ENCODE measurements at regions not wholly inside any gene's neighbourhood (a gene's known extent, or its start where the extent isn't known, plus 50 kb on each side); places are given as distances from the start of the nearest gene placed in this dataset.

GRCh38 chr20:11807054-11808048, 110.3 kb upstream of the BTBD3 start:
- DNase-seq (ENCODE audit: low read depth in 1 of 2, low spot score in 1 of 2) = peak in 1 of 2 donors; percentile 87
- no peaks in the 10 kb centered on the region for H3K9me3 ChIP-seq (ENCODE audit: low read depth)
- no peak overlapping the region for H3K27ac ChIP-seq
- TF ChIP-seq CTCF (IDR thresholded peaks at IDR 0.05; ENCODE audit: low read depth, low read length) = no peak
- no peak overlapping the region for H3K4me3 ChIP-seq
- no peaks in the 10 kb centered on the region for H3K36me3 ChIP-seq
- H3K27me3 ChIP-seq = no peaks in the 10 kb centered on the region
- H3K4me1 ChIP-seq (ENCODE audit: low read depth) = no peaks in the 10 kb centered on the region

GRCh38 chr20:11808841-11809240, 108.9 kb upstream of the BTBD3 start:
- H3K9me3 ChIP-seq (ENCODE audit: low read depth) = no peaks in the 10 kb centered on the region
- no peak overlapping the region for H3K4me3 ChIP-seq

GRCh38 chr20:11810311-11811083, 107.2 kb upstream of the BTBD3 start:
- H3K4me1 ChIP-seq (ENCODE audit: low read depth) = no peaks in the 10 kb centered on the region
- H3K9me3 ChIP-seq (ENCODE audit: low read depth) = no peaks in the 10 kb centered on the region
- H3K4me3 ChIP-seq = no peak overlapping the region
- peak in 1 of 2 donors; percentile 13 for DNase-seq (ENCODE audit: low read depth in 1 of 2, low spot score in 1 of 2)
- H3K36me3 ChIP-seq = no peaks in the 10 kb centered on the region
- H3K27ac ChIP-seq = no peak overlapping the region
- TF ChIP-seq CTCF (IDR thresholded peaks at IDR 0.05; ENCODE audit: low read depth, low read length) = no peak
- no peaks in the 10 kb centered on the region for H3K27me3 ChIP-seq

More at GRCh38 chr20:11808841-11809240, 108.9 kb upstream of the BTBD3 start:
- no peaks in the 10 kb centered on the region for H3K36me3 ChIP-seq
- no peak for TF ChIP-seq CTCF (IDR thresholded peaks at IDR 0.05; ENCODE audit: low read depth, low read length)
- H3K27me3 ChIP-seq = no peaks in the 10 kb centered on the region
- no peaks in the 10 kb centered on the region for H3K4me1 ChIP-seq (ENCODE audit: low read depth)
- no peak for DNase-seq (ENCODE audit: low read depth in 1 of 2, low spot score in 1 of 2)
- H3K27ac ChIP-seq = no peak overlapping the region

DNA sequence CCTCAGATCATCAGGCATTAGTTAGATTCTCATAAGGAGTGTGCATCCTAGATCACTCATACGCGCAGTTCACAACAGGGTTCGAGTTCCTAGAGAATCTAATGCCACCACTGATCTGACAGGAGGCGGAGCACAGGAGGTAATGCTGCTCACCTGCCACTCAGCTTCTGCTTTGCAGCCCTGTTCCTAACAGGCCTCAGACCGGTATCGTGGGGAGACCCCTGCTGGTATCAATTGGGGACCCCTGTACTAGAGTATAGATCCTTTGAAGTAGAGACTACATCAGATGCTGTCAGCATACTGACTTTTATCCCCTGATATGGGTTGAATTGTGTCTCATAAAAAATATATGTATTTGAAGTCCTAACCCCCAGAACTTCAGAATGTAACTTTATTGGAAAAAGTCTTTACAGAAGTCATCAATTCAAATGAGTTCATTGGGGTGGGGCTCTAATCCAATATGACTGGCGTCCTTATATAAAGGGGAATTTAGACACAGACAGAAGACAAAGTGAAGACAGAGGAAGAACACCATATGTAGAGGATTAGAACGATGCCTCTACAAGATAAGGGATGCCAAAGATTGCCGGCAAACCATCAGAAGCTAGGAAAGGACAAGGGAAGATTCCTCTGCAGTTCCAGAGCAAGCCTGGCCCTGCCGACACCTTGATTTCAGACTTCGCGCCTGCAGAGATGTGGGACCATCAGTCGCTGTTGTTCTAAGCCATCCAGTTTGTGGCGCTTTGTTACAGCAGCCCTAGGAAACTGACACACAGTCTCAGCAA, 104.4 kb upstream of the BTBD3 start:
- H3K27ac ChIP-seq = no peak overlapping the region
- no peak for TF ChIP-seq CTCF (IDR thresholded peaks at IDR 0.05; ENCODE audit: low read depth, low read length)
- H3K4me1 ChIP-seq (ENCODE audit: low read depth) = no peaks in the 10 kb centered on the region
- H3K36me3 ChIP-seq = no peaks in the 10 kb centered on the region
- no peak for DNase-seq (ENCODE audit: low read depth in 1 of 2, low spot score in 1 of 2)
- no peak overlapping the region for H3K4me3 ChIP-seq
- H3K27me3 ChIP-seq = no peaks in the 10 kb centered on the region
- no peaks in the 10 kb centered on the region for H3K9me3 ChIP-seq (ENCODE audit: low read depth)

GRCh38 chr20:11814267-11814666, 103.4 kb upstream of the BTBD3 start:
- TF ChIP-seq CTCF (IDR thresholded peaks at IDR 0.05; ENCODE audit: low read depth, low read length) = no peak
- Histone ChIP-seq H3K27me3 (no peaks in the 10 kb centered on the region), H3K9me3 (ENCODE audit: low read depth) (no peaks in the 10 kb centered on the region), H3K4me3 (no peak overlapping the region), H3K36me3 (no peaks in the 10 kb centered on the region), H3K27ac (no peak overlapping the region), H3K4me1 (ENCODE audit: low read depth) (no peaks in the 10 kb centered on the region)
- peak in 1 of 2 donors; percentile 29 for DNase-seq (ENCODE audit: low read depth in 1 of 2, low spot score in 1 of 2)
